K562 (cell line): ENCODE measurements at regions not wholly inside any gene's neighbourhood (a gene's known extent, or its start where the extent isn't known, plus 50 kb on each side); places are given as distances from the start of the nearest gene placed in this dataset.

Experiments used
- ATAC-seq: fragments of 200-7000 bp; cut with Tn5 transposase; 3 replicates; pipeline ENCODE4 v1.9.1; 2020; ENCODE audit warnings: moderate library complexity
- BruUV-seq: library from RNA; stranded (reverse); fragments of 400-500 nt; replicated peaks from 2 replicates; lab custom pipeline; 2021; lab: Mats Ljungman, UMichigan
- CTCF ChIA-PET: fragments of 300-600 bp; formaldehyde crosslinking; extraction: SDS; loops from one replicate; lab custom pipeline; 2021; ENCODE audit warnings: low intra/inter-chr PET ratio; lab: Yijun Ruan, JAX
- POLR2A ChIA-PET: fragments of 300-600, 350-650 bp; sonication (Branson Sonifier 250); formaldehyde crosslinking; extraction: SDS; loops from one replicate; lab custom pipeline; 2021; ENCODE audit warnings: antibody characterized with exemption, inconsistent platforms; lab: Yijun Ruan, JAX
- DNase-seq, 4 experiments: peaks; one replicate each; pipeline versions ENCODE4 v3.0.0 to v3.0.0-alpha.2; 2011 to 2018; ENCODE audit warnings: low spot score in 3 of 4, mixed read lengths in 3 of 4; ENCODE audit errors: extremely low read depth in 1 of 4
- FAIRE-seq: peaks from 2 replicates; lab custom pipeline; 2011; peaks lifted over from hg19 to GRCh38; lab: Jason Lieb, UNC
- H2AFZ ChIP-seq: 2 replicates; pipeline ENCODE4 v1.6.0; 2011; ENCODE audit warnings: low read depth, low read length, control low read depth, inconsistent platforms
- H3K27ac ChIP-seq: fragments of 200-600 bp; 3 replicates; pipeline ENCODE4 v1.8.0; 2011; ENCODE audit warnings: low read depth, mild to moderate bottlenecking, control low read depth, inconsistent platforms, low read length, moderate library complexity, mixed read lengths; ENCODE audit errors: extremely low read depth
- H3K27me3 ChIP-seq, 2 experiments: fragments of 300-600 bp in 1 of 2; 2 replicates in 1 of 2; 3 replicates in 1 of 2; pipeline versions ENCODE4 v1.6.0 to v1.8.0; 2011; ENCODE audit warnings: inconsistent platforms in 2 of 2, low read length in 2 of 2, mild to moderate bottlenecking in 1 of 2, mixed read lengths in 1 of 2, moderate library complexity in 1 of 2; ENCODE audit not compliant: control insufficient read depth in 2 of 2, insufficient read depth in 2 of 2
- H3K36me3 ChIP-seq: fragments of 300-600 bp; 3 replicates; pipeline ENCODE4 v1.8.0; 2011; ENCODE audit warnings: mild to moderate bottlenecking, low read length, inconsistent platforms; ENCODE audit not compliant: control insufficient read depth, insufficient read depth
- H3K4me1 ChIP-seq, 2 experiments: fragments of 200-600 bp in 1 of 2; replicated peaks in 1 of 2; 2 replicates in 1 of 2; 3 replicates in 1 of 2; pipeline versions ENCODE4 v1.5.1 to v1.8.0; 2011; ENCODE audit warnings: inconsistent platforms in 2 of 2, low read length in 2 of 2, mild to moderate bottlenecking in 1 of 2, mixed read lengths in 1 of 2, moderate library complexity in 1 of 2; ENCODE audit not compliant: control insufficient read depth in 2 of 2, insufficient read depth in 2 of 2
- H3K4me2 ChIP-seq: 2 replicates; pipeline ENCODE4 v1.6.1; 2011; ENCODE audit warnings: low read length, control low read depth, inconsistent platforms, mixed read lengths; ENCODE audit not compliant: insufficient read depth
- H3K4me3 ChIP-seq: fragments of 200-600 bp; sonication (generic), shearing (Covaris generic); 2 replicates; pipeline ENCODE4 v1.5.1; 2016; ENCODE audit warnings: control low read depth, inconsistent platforms
- H3K79me2 ChIP-seq: fragments of 200-600 bp; 3 replicates; pipeline ENCODE4 v1.8.0; 2011; ENCODE audit warnings: low read length, inconsistent platforms; ENCODE audit not compliant: control insufficient read depth, insufficient read depth
- H3K9ac ChIP-seq, 2 experiments: 2 replicates each; pipeline versions ENCODE4 v1.6.0 to v1.6.1; 2011; ENCODE audit warnings: low read depth in 2 of 2, low read length in 2 of 2, control low read depth in 1 of 2, inconsistent platforms in 1 of 2, mild to moderate bottlenecking in 1 of 2, mixed read lengths in 1 of 2; ENCODE audit not compliant: insufficient read depth in 1 of 2
- H3K9me1 ChIP-seq: one replicate; pipeline ENCODE4 v1.6.0; 2011; ENCODE audit warnings: inconsistent platforms, mild to moderate bottlenecking, low read length, moderate library complexity; ENCODE audit not compliant: control insufficient read depth, insufficient read depth
- H3K9me3 ChIP-seq: replicated peaks from 2 replicates; pipeline ENCODE4 v1.5.1; 2011; ENCODE audit warnings: low read depth, low read length, inconsistent platforms; ENCODE audit not compliant: control insufficient read depth, insufficient read depth
- H4K20me1 ChIP-seq: replicated peaks from 2 replicates; pipeline ENCODE4 v1.6.1; 2011; ENCODE audit warnings: low read length, inconsistent platforms, mixed read lengths; ENCODE audit not compliant: control insufficient read depth, insufficient read depth
- ATF7 ChIP-seq: fragments of 450-650 bp; IDR thresholded peaks from 2 replicates; pipeline ENCODE4 v1.7.1; 2014; ENCODE audit warnings: mild to moderate bottlenecking, moderate library complexity
- C11orf30 ChIP-seq: fragments of 450-650 bp; IDR thresholded peaks from 2 replicates; pipeline ENCODE4 v1.6.1; 2016; ENCODE audit warnings: low read depth, mild to moderate bottlenecking
- CXXC5 ChIP-seq: fragments of 250-450 bp; sonication (Bioruptor Pico); IDR thresholded peaks from 2 replicates; pipeline ENCODE4 v1.8.0; 2022; ENCODE audit warnings: inconsistent platforms, mild to moderate bottlenecking, moderate library complexity
- DACH1 ChIP-seq: fragments of 450-650 bp; IDR thresholded peaks from 2 replicates; pipeline ENCODE4 v1.6.1; 2018; ENCODE audit not compliant: partially characterized antibody
- GTF2E2 ChIP-seq: fragments of 200-800 bp; sonication (Bioruptor generic); IDR thresholded peaks from 2 replicates; pipeline ENCODE4 v1.6.1; 2016; ENCODE audit warnings: missing genetic modification characterization, missing compliant biosample characterization
- KDM5B ChIP-seq: fragments of 200-600 bp; sonication (generic); IDR thresholded peaks from 2 replicates; pipeline ENCODE4 v1.6.1; 2012; ENCODE audit warnings: low read depth, mild to moderate bottlenecking, moderate library complexity, low read length, control low read depth, inconsistent platforms; ENCODE audit not compliant: insufficient replicate concordance
- PHB2 ChIP-seq: fragments of 450-650 bp; IDR thresholded peaks from 2 replicates; pipeline ENCODE4 v1.6.1; 2017; ENCODE audit warnings: low read depth
- POLR2AphosphoS5 ChIP-seq: IDR thresholded peaks from 2 replicates; pipeline ENCODE4 v1.6.1; 2011; ENCODE audit warnings: mild to moderate bottlenecking, low read depth, low read length, moderate library complexity; ENCODE audit not compliant: control insufficient read depth, insufficient read depth
- POLR2G ChIP-seq: fragments of 200-400 bp; formaldehyde crosslinking; IDR thresholded peaks from 2 replicates; pipeline ENCODE4 v1.6.1; 2017; ENCODE audit warnings: low read depth, mild to moderate bottlenecking, antibody characterized with exemption, low read length, moderate library complexity
- TRIM28 ChIP-seq: fragments of 450-650 bp; IDR thresholded peaks from 2 replicates; pipeline ENCODE4 v1.6.1; 2017
- ZNF263 ChIP-seq: sonication (generic); formaldehyde crosslinking; IDR thresholded peaks from 2 replicates; pipeline ENCODE4 v1.8.0; 2022; ENCODE audit warnings: mild to moderate bottlenecking, missing genetic modification reagents, borderline replicate concordance
- ZNF384 ChIP-seq: IDR thresholded peaks from 2 replicates; pipeline ENCODE4 v1.6.1; 2012; ENCODE audit warnings: low read depth, low read length, improper control_type of control experiment
- ZNF586 ChIP-seq: fragments of 450-650 bp; formaldehyde crosslinking; conservative IDR thresholded peaks from 2 replicates; pipeline ENCODE4 v1.4.0; 2020; ENCODE audit warnings: mild to moderate bottlenecking, moderate library complexity
- ZNF589 ChIP-seq: fragments of 200-800 bp; sonication (Bioruptor generic); IDR thresholded peaks from 2 replicates; pipeline ENCODE4 v1.6.1; 2016; ENCODE audit warnings: low read depth, missing genetic modification characterization, missing compliant biosample characterization
- ZNF644 ChIP-seq: fragments of 200-800 bp; sonication (Bioruptor generic); IDR thresholded peaks from 2 replicates; pipeline ENCODE4 v1.6.1; 2016; ENCODE audit warnings: low read depth, missing genetic modification characterization, missing compliant biosample characterization
- ZNF766 ChIP-seq: fragments of 200-800 bp; sonication (Bioruptor generic); conservative IDR thresholded peaks from 2 replicates; pipeline ENCODE4 v1.6.1; 2016; ENCODE audit warnings: missing genetic modification characterization, missing compliant biosample characterization
- WGBS: fragments of 100-300 bp; shearing (Covaris generic); methylation state at CpG from one replicate; pipeline ENCODE4 v1.1.6; 2016; ENCODE audit warnings: low coverage, mixed read lengths; ENCODE audit not compliant: insufficient coverage; ENCODE audit errors: missing lambda C conversion rate; 5-methylcytosine and 5-hydroxymethylcytosine counted together
- in situ Hi-C: fragments of 300-500 bp; cut with MboI; formaldehyde crosslinking; loops from 4 replicates; pipeline ENCODE4 v1.15.0; 2018; ENCODE audit warnings: inconsistent platforms, mixed read lengths
- intact Hi-C: fragments of 100-400 bp; cut with micrococcal nuclease; formaldehyde crosslinking; loops from 2 replicates; pipeline ENCODE4 v1.14.2; 2022
- TF ChIP-seq, protein P1 (sequence below), 2 experiments: IDR thresholded peaks; 2 replicates each; pipeline ENCODE4 v1.6.1; 2012; ENCODE audit warnings: improper control_type of control experiment in 2 of 2, low read depth in 2 of 2, low read length in 2 of 2, borderline replicate concordance in 1 of 2
- TF ChIP-seq, protein P2 (sequence below): fragments of 450-650 bp; conservative IDR thresholded peaks from 2 replicates; pipeline ENCODE4 v1.6.1; 2016; ENCODE audit warnings: missing genetic modification characterization, low read depth, mild to moderate bottlenecking, control low read depth, missing compliant biosample characterization

DNA sequence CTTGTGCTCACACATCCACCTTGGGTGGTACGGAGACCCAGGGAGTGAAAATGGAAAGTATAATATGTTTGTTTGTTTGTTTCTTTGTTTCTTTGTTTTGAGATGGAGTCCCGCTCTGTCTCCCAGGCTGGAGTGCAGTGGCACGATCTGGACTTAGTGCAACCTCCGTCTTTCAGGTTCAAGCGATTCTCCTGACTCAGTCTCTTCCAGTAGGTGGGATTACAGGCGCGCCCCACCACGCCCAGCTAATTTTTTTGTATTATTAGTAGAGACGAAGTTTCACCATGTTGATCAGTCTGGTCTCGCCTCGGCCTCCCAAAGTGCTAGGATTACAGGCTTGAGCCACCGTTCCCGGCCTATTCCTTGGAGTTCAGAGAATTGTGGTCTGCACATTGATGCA, 115.4 kb downstream of the TRIM27 start:
- Histone ChIP-seq H3K9me3 (no peaks in the 10 kb centered on the region), H3K9me1 (no peaks in the 10 kb centered on the region), H3K27me3 (no peaks in the 10 kb centered on the region), H3K79me2 (no peaks in the 10 kb centered on the region), H3K27ac (peak overlapping the region; percentile 25), H2AFZ (peak overlapping the region; percentile 77), H3K9ac (peak overlapping the region; percentile 38 to 86), H3K4me3 (peak overlapping the region; percentile 52), H3K36me3 (no peaks in the 10 kb centered on the region), H3K4me1 (peaks cover 11 to 12% of the 10 kb centered on the region in 2 experiments; a peak in 4 of 5 replicates), H3K4me2 (peak overlapping the region; percentile 86), H4K20me1 (no peaks in the 10 kb centered on the region)
- intact Hi-C loops (loop anchor here (2.0 kb wide), 1 partner anchor 30 kb away; no protein-coding TSS in a partner anchor), in situ Hi-C loops (no loop called here)
- ChIA-PET POLR2A (interaction anchor here (0.6 to 2.2 kb wide), 6 partner anchors 9 to 1227 kb away, joined by 3 to 13 read pairs (median 6); no protein-coding TSS in a partner anchor), CTCF (no interaction called here)
- ATAC-seq (peak; percentile 43), FAIRE-seq (no peak), DNase-seq (peak in 1 of 4 experiments; percentile 68)
- TF ChIP-seq ZNF263 (0 out of 2 replicates have a peak, but pooled peaks have one; percentile 21), KDM5B (peak; percentile 39), PHB2 (peak; percentile 10; the same call in 1 of the 2 replicates), POLR2G (no peak), C11orf30 (peak; percentile 21; the same call in 1 of the 2 replicates), CXXC5 (CRISPR knock-in tag) (peak; percentile 32; the same call in 1 of the 2 replicates), ZNF644 (tag) (0 out of 2 replicates have a peak, but pooled peaks have one; percentile 50), ZNF586 (CRISPR knock-in tag) (no peak), ZNF384 (0 out of 2 replicates have a peak, but pooled peaks have one; percentile 3), ZNF589 (CRISPR knock-in tag) (0 out of 2 replicates have a peak, but pooled peaks have one; percentile 30), DACH1 (peak; percentile 4), ZNF766 (peak; percentile 44; the same call in 1 of the 2 replicates), TRIM28 (no peak), ATF7 (no peak), POLR2AphosphoS5 (no peak), GTF2E2 (tag) (peak; percentile 30; the same call in 1 of the 2 replicates)
- TF ChIP-seq, protein P1, sequence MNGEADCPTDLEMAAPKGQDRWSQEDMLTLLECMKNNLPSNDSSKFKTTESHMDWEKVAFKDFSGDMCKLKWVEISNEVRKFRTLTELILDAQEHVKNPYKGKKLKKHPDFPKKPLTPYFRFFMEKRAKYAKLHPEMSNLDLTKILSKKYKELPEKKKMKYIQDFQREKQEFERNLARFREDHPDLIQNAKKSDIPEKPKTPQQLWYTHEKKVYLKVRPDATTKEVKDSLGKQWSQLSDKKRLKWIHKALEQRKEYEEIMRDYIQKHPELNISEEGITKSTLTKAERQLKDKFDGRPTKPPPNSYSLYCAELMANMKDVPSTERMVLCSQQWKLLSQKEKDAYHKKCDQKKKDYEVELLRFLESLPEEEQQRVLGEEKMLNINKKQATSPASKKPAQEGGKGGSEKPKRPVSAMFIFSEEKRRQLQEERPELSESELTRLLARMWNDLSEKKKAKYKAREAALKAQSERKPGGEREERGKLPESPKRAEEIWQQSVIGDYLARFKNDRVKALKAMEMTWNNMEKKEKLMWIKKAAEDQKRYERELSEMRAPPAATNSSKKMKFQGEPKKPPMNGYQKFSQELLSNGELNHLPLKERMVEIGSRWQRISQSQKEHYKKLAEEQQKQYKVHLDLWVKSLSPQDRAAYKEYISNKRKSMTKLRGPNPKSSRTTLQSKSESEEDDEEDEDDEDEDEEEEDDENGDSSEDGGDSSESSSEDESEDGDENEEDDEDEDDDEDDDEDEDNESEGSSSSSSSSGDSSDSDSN (IDR thresholded peaks at IDR 0.05; ENCODE audit: borderline replicate concordance in 1 of 2, low read depth in 2 of 2, low read length in 2 of 2), result peak in 1 of 2 experiments; percentile 27; a peak in 1 of 4 replicates
- TF ChIP-seq, protein P2, sequence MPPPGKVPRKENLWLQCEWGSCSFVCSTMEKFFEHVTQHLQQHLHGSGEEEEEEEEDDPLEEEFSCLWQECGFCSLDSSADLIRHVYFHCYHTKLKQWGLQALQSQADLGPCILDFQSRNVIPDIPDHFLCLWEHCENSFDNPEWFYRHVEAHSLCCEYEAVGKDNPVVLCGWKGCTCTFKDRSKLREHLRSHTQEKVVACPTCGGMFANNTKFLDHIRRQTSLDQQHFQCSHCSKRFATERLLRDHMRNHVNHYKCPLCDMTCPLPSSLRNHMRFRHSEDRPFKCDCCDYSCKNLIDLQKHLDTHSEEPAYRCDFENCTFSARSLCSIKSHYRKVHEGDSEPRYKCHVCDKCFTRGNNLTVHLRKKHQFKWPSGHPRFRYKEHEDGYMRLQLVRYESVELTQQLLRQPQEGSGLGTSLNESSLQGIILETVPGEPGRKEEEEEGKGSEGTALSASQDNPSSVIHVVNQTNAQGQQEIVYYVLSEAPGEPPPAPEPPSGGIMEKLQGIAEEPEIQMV, result no peak
- 3% methylated on average over 13 of the region's 13 CpGs for WGBS
- BruUV-seq, result no TSS peak
